Spleen (tissue), 7 donors: ENCODE measurements at regions not wholly inside any gene's neighbourhood (a gene's known extent, or its start where the extent isn't known, plus 50 kb on each side); places are given as distances from the start of the nearest gene placed in this dataset.

ENCODE experiments used
- CTCF ChIP-seq, 11 experiments: fragments of 200-600 bp in 7 of 11; fragments of 450-650 bp in 4 of 11; sonication (generic) in 4 of 11; IDR thresholded peaks in 8 of 11; conservative IDR thresholded peaks in 3 of 11; 1 replicate in 7 of 11; 2 replicates in 4 of 11; pipeline versions ENCODE4 v1.4.0 to v1.8.0; 2016 to 2021; ENCODE audit warnings: antibody characterized with exemption in 11 of 11, inconsistent platforms in 4 of 11, mild to moderate bottlenecking in 1 of 11
- POLR2A ChIP-seq, 3 donors: fragments of 450-650 bp; IDR thresholded peaks; one replicate each; pipeline ENCODE4 v1.5.1; 2017; ENCODE audit warnings: antibody characterized with exemption in 3 of 3, mild to moderate bottlenecking in 1 of 3
- POLR2AphosphoS5 ChIP-seq, 3 donors: sonication (generic); formaldehyde crosslinking; IDR thresholded peaks; one replicate each; pipeline ENCODE4 v1.5.1; 2017; ENCODE audit warnings: antibody characterized with exemption in 3 of 3
- donor health status: DM: no; HTN: no; CAD: no; lungs with moderate emphysema.
- donor health status: DM: no; HTN: no; CAD: no.
- donor health status: DM: no; HTN: no; CAD: no.

- TF ChIP-seq POLR2A (IDR thresholded peaks at IDR 0.05), result no peak
- TF ChIP-seq CTCF (IDR thresholded peaks at IDR 0.05 in 8 of 11, conservative IDR thresholded peaks at IDR 0.05 in 3 of 11), result no peak
- TF ChIP-seq POLR2AphosphoS5 (IDR thresholded peaks at IDR 0.05), result no peak
Measured at GRCh38 chr12:130076126-130076525, 86.1 kb upstream of the FZD10 start.
